ENCODE measurements at regions not wholly inside any gene's neighbourhood (a gene's known extent, or its start where the extent isn't known, plus 50 kb on each side); places are given as distances from the start of the nearest gene placed in this dataset.
A peak's percentile ranks its signal among the peaks of the same experiment; 100 is the strongest.

- no peak for DNase-seq (ENCODE audit: low read depth)
Observed at GRCh38 chr15:35320158-35320780, 225.7 kb downstream of the DPH6 start.

GRCh38 chr15:35319354-35319753 is 226.6 kb downstream of the DPH6 start:
- no peak for DNase-seq (ENCODE audit: low read depth)

DNA sequence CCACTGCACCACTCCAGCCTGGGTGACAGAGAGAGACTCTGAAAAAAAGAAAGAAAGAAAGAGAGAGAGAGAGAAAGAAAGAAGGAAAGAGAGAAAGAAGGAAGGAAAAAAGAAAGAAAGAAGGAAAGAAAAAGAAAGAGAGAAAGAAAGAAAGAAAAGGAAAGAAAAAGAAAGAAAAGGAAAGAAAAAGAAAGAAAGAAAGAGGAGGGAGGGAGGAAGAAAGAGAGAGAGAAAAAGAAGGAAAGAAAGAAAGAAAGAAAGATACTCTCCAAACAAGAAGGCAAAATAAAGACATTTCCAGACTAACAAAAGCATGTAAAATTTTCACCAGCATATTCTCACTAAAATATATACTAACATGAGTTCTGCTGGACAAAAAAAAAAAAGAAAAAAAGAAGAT is 228.7 kb downstream of the DPH6 start:
- DNase-seq (ENCODE audit: low read depth) = no peak

DNA sequence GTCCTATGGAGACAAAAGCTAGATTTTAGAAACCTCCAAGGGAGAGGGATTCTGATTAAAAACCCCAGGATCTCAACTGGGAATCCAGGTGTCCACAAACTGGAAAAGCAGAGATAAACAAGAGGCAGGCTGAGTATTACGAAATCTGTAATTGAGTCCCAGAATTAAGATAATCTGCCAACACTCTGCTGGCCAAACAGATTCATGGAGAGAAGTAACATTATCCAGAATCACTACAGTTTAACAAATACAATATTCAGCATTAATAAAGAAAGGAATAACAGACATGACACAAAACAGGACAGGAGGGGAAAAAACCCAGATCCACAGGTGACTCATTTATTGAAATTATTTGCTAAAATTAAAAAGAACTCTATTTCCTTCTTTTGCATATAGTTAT is 227.2 kb upstream of the NANOGP8 start:
- no peak for DNase-seq (ENCODE audit: low read depth)

- DNase-seq (ENCODE audit: low read depth) = no peak
Observed at GRCh38 chr15:35311615-35312014, 226.5 kb upstream of the NANOGP8 start.

- DNase-seq (ENCODE audit: low read depth) = no peak
Observed at GRCh38 chr15:35309886-35310285, 224.8 kb upstream of the NANOGP8 start.

- peak; percentile 51 for DNase-seq (ENCODE audit: low read depth)
Observed at GRCh38 chr15:35308802-35309201, 223.7 kb upstream of the NANOGP8 start.

- DNase-seq (ENCODE audit: low read depth) = no peak
Observed at GRCh38 chr15:35307676-35308075, 222.6 kb upstream of the NANOGP8 start.

- DNase-seq (ENCODE audit: low read depth) = no peak
Observed at GRCh38 chr15:35307026-35307425, 221.9 kb upstream of the NANOGP8 start.

GRCh38 chr15:35306361-35306981 is 221.4 kb upstream of the NANOGP8 start:
- DNase-seq (ENCODE audit: low read depth) = peak; percentile 42

GRCh38 chr15:35305946-35306345 is 220.9 kb upstream of the NANOGP8 start:
- peak; percentile 27 for DNase-seq (ENCODE audit: low read depth)

GRCh38 chr15:35305031-35305550 is 220.0 kb upstream of the NANOGP8 start:
- DNase-seq (ENCODE audit: low read depth) = no peak

GRCh38 chr15:35304389-35304788 is 219.3 kb upstream of the NANOGP8 start:
- no peak for DNase-seq (ENCODE audit: low read depth)

GRCh38 chr15:35302334-35302733 is 217.2 kb upstream of the NANOGP8 start:
- DNase-seq (ENCODE audit: low read depth) = no peak

- no peak for DNase-seq (ENCODE audit: low read depth)
Observed at GRCh38 chr15:35301088-35301487, 216.0 kb upstream of the NANOGP8 start.

- DNase-seq (ENCODE audit: low read depth) = no peak
Observed at GRCh38 chr15:35299059-35299735, 214.1 kb upstream of the NANOGP8 start.

- no peak for DNase-seq (ENCODE audit: low read depth)
Observed at GRCh38 chr15:35298509-35298908, 213.4 kb upstream of the NANOGP8 start.

GRCh38 chr15:35293353-35294130 is 208.4 kb upstream of the NANOGP8 start:
- DNase-seq (ENCODE audit: low read depth) = peak; percentile 71

DNA sequence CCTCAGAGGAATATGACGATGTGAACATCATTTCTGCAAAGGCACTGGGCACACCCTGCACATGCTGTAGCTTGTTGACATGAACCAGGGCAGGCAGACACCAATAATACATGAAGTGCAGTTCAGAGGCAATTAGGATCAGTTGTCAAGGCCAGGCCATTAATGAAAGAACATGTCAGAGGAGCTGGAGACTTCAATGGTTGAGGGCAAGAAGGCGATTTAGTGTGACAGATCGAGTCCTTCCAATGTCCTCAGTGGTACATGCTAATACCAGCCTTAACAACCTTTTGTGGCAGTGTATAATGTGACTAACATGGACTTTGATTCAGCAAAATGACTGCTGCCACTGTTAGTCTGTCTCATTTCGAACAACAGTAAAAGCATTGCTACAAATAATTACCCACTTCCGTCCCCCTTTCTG is 205.2 kb upstream of the NANOGP8 start:
- DNase-seq (ENCODE audit: low read depth) = no peak

- DNase-seq (ENCODE audit: low read depth) = peak; percentile 62
Observed at GRCh38 chr15:35289024-35289617, 204.0 kb upstream of the NANOGP8 start.

GRCh38 chr15:35288580-35288979 is 203.5 kb upstream of the NANOGP8 start:
- DNase-seq (ENCODE audit: low read depth) = no peak

Measured in myocyte (in vitro differentiated cells).